ENCODE measurements at regions not wholly inside any gene's neighbourhood (a gene's known extent, or its start where the extent isn't known, plus 50 kb on each side); places are given as distances from the start of the nearest gene placed in this dataset.

GRCh38 chr13:63578796-63579195 is 2163.1 kb upstream of the PCDH20 start:
- H3K27ac ChIP-seq, result no peak overlapping the region
- TF ChIP-seq CTCF (IDR thresholded peaks at IDR 0.05), result no peak
- TF ChIP-seq ZFX (IDR thresholded peaks at IDR 0.05; ENCODE audit: borderline replicate concordance), result no peak

GRCh38 chr13:63567031-63567430 is 2151.4 kb upstream of the PCDH20 start:
- TF ChIP-seq CTCF (IDR thresholded peaks at IDR 0.05) (no peak), ZFX (IDR thresholded peaks at IDR 0.05; ENCODE audit: borderline replicate concordance) (no peak)
- no peak overlapping the region for H3K27ac ChIP-seq

GRCh38 chr13:63554157-63554556 is 2138.5 kb upstream of the PCDH20 start:
- TF ChIP-seq ZFX (IDR thresholded peaks at IDR 0.05; ENCODE audit: borderline replicate concordance), result no peak
- no peak for TF ChIP-seq CTCF (IDR thresholded peaks at IDR 0.05)
- H3K27ac ChIP-seq, result no peak overlapping the region

- H3K27ac ChIP-seq, result no peak overlapping the region
- TF ChIP-seq ZFX (IDR thresholded peaks at IDR 0.05; ENCODE audit: borderline replicate concordance), result no peak
- no peak for TF ChIP-seq CTCF (IDR thresholded peaks at IDR 0.05)
Observed at GRCh38 chr13:63551731-63552130, 2136.1 kb upstream of the PCDH20 start.

- TF ChIP-seq CTCF (IDR thresholded peaks at IDR 0.05), result no peak
- no peak for TF ChIP-seq ZFX (IDR thresholded peaks at IDR 0.05; ENCODE audit: borderline replicate concordance)
- H3K27ac ChIP-seq, result no peak overlapping the region
Observed at GRCh38 chr13:63546524-63546923, 2130.9 kb upstream of the PCDH20 start.

- TF ChIP-seq ZFX (IDR thresholded peaks at IDR 0.05; ENCODE audit: borderline replicate concordance) (no peak), CTCF (IDR thresholded peaks at IDR 0.05) (no peak)
- H3K27ac ChIP-seq, result no peak overlapping the region
Observed at GRCh38 chr13:63542770-63543169, 2127.1 kb upstream of the PCDH20 start.

GRCh38 chr13:63541336-63541735 is 2125.7 kb upstream of the PCDH20 start:
- H3K27ac ChIP-seq, result no peak overlapping the region
- TF ChIP-seq ZFX (IDR thresholded peaks at IDR 0.05; ENCODE audit: borderline replicate concordance), result no peak
- no peak for TF ChIP-seq CTCF (IDR thresholded peaks at IDR 0.05)

Measured in 22Rv1 (cell line).